A673 (cell line): ENCODE measurements at regions not wholly inside any gene's neighbourhood (a gene's known extent, or its start where the extent isn't known, plus 50 kb on each side); places are given as distances from the start of the nearest gene placed in this dataset.

Experiments
- BruUV-seq: library from RNA; stranded (reverse); fragments of 400-500 nt; replicated peaks from 2 replicates; lab custom pipeline; 2021; lab: Mats Ljungman, UMichigan
- CTCF ChIA-PET: fragments of 300-600 bp; sonication (Branson Sonifier 250); formaldehyde crosslinking; loops from one replicate; lab custom pipeline; 2022; ENCODE audit warnings: antibody characterized with exemption; lab: Charles Lee
- POLR2A ChIA-PET: fragments of 300-600 bp; sonication (Branson Sonifier 250); formaldehyde crosslinking; loops from one replicate; lab custom pipeline; 2022; ENCODE audit warnings: antibody characterized with exemption; ENCODE audit not compliant: low non-redundant PET; lab: Charles Lee
- DNase-seq: peaks from one replicate; pipeline ENCODE4 v3.0.0-alpha.2; 2015; ENCODE audit warnings: low spot score
- H3K27ac ChIP-seq: fragments of 200-600 bp; sonication (generic); 2 replicates; pipeline ENCODE4 v1.5.1; 2016; ENCODE audit warnings: mixed run types, low read depth, mild to moderate bottlenecking, mixed read lengths, antibody characterized with exemption, low read length; ENCODE audit not compliant: poor library complexity, severe bottlenecking
- H3K27me3 ChIP-seq: fragments of 200-600 bp; sonication (generic); replicated peaks from 2 replicates; pipeline ENCODE4 v1.6.1; 2017; ENCODE audit warnings: mixed run types, low read depth, mild to moderate bottlenecking, mixed read lengths, antibody characterized with exemption, low read length; ENCODE audit not compliant: insufficient read depth, poor library complexity
- H3K36me3 ChIP-seq: fragments of 200-600 bp; sonication (generic); 2 replicates; pipeline ENCODE4 v1.6.1; 2016; ENCODE audit warnings: mixed run types, mild to moderate bottlenecking, mixed read lengths, antibody characterized with exemption, low read length; ENCODE audit not compliant: insufficient read depth, poor library complexity, severe bottlenecking
- H3K4me1 ChIP-seq: fragments of 200-600 bp; sonication (generic); 2 replicates; pipeline ENCODE4 v1.6.1; 2017; ENCODE audit warnings: mixed run types, mild to moderate bottlenecking, mixed read lengths, antibody characterized with exemption, low read length; ENCODE audit not compliant: insufficient read depth, poor library complexity, severe bottlenecking
- H3K4me3 ChIP-seq: fragments of 200-600 bp; sonication (generic); 2 replicates; pipeline ENCODE4 v1.5.1; 2016; ENCODE audit warnings: low read depth, mixed run types, mild to moderate bottlenecking, mixed read lengths, low read length; ENCODE audit not compliant: poor library complexity, severe bottlenecking
- H3K9me3 ChIP-seq: fragments of 200-600 bp; sonication (generic); 2 replicates; pipeline ENCODE4 v1.6.1; 2016; ENCODE audit warnings: mixed run types, low read depth, mild to moderate bottlenecking, mixed read lengths, antibody characterized with exemption, low read length; ENCODE audit not compliant: poor library complexity, severe bottlenecking
- EZH2 ChIP-seq: fragments of 200-600 bp; sonication (generic); IDR thresholded peaks from 2 replicates; pipeline ENCODE4 v1.6.1; 2017; ENCODE audit warnings: borderline replicate concordance, low read depth, mild to moderate bottlenecking, mixed read lengths, antibody characterized with exemption, low read length; ENCODE audit not compliant: poor library complexity, severe bottlenecking
- intact Hi-C: fragments of 100-400 bp; cut with micrococcal nuclease; formaldehyde crosslinking; loops from one replicate; pipeline ENCODE4 v1.10.0; 2022; ENCODE audit not compliant: unreplicated experiment
- TF ChIP-seq, protein P1 (sequence below): fragments of 300-800, 200-600 bp; sonication (generic); conservative IDR thresholded peaks from 2 replicates; pipeline ENCODE4 v1.5.1; 2017; ENCODE audit warnings: low read depth, mild to moderate bottlenecking, antibody characterized with exemption, low read length, moderate library complexity, mixed read lengths

DNA sequence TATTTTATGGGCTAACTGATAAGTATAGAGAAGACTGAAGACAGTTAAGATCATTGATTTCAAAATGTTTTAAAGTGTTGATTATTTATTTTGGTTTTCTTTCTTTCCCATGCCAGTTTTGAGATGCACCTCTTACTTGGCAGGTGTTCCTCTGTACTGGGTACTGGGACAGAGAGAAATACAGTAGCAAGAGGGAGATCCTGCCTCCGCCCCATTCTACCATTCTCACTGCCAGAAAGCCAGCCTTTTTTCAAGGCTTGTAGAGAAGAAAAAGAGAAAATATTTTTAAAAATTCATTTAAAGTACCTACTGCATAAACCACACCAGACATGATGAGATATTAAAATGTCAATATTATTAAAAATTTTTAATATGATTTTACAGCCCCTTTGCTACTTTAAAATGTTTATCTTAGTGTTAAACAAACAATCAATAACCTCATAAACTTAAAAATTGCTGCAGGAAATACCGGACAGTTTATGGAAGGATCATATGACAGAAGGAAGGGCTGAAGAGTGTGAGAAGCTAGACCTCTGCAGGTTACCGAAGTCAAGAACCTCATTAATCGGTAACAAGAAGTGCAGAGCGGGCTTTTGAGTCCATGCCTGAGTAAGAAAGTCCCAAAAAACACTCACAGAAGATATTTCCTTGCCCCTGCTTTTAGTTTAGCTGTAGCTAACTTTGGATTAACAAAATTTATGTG, 117.8 kb upstream of the ESR1 start:
- no TSS peak for BruUV-seq
- CTCF ChIA-PET: no interaction called here
- intact Hi-C loops: no loop called here
- Histone ChIP-seq H3K9me3 (no peaks in the 10 kb centered on the region), H3K4me3 (no peak overlapping the region), H3K27me3 (peaks cover 8% of the 10 kb centered on the region), H3K36me3 (no peaks in the 10 kb centered on the region), H3K27ac (no peak overlapping the region), H3K4me1 (no peaks in the 10 kb centered on the region)
- TF ChIP-seq EZH2: no peak
- TF ChIP-seq, protein P1, sequence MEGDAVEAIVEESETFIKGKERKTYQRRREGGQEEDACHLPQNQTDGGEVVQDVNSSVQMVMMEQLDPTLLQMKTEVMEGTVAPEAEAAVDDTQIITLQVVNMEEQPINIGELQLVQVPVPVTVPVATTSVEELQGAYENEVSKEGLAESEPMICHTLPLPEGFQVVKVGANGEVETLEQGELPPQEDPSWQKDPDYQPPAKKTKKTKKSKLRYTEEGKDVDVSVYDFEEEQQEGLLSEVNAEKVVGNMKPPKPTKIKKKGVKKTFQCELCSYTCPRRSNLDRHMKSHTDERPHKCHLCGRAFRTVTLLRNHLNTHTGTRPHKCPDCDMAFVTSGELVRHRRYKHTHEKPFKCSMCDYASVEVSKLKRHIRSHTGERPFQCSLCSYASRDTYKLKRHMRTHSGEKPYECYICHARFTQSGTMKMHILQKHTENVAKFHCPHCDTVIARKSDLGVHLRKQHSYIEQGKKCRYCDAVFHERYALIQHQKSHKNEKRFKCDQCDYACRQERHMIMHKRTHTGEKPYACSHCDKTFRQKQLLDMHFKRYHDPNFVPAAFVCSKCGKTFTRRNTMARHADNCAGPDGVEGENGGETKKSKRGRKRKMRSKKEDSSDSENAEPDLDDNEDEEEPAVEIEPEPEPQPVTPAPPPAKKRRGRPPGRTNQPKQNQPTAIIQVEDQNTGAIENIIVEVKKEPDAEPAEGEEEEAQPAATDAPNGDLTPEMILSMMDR: no peak
- POLR2A ChIA-PET: no interaction called here
- DNase-seq: no peak

GRCh38 chr6:151690303-151690702, 117.2 kb upstream of the ESR1 start:
- Histone ChIP-seq H3K27ac (no peak overlapping the region), H3K4me3 (no peak overlapping the region), H3K9me3 (no peaks in the 10 kb centered on the region), H3K27me3 (peaks cover 8% of the 10 kb centered on the region), H3K36me3 (no peaks in the 10 kb centered on the region), H3K4me1 (no peaks in the 10 kb centered on the region)
- BruUV-seq: no TSS peak
- TF ChIP-seq EZH2: no peak
- TF ChIP-seq, protein P1: 0 out of 2 replicates have a peak, but pooled peaks have one; percentile 21
- ChIA-PET CTCF (no interaction called here), POLR2A (no interaction called here)
- intact Hi-C loops: no loop called here
- no peak for DNase-seq

- POLR2A ChIA-PET: no interaction called here
- no peak for DNase-seq
- Histone ChIP-seq H3K4me1 (no peaks in the 10 kb centered on the region), H3K27me3 (peaks cover 8% of the 10 kb centered on the region), H3K9me3 (no peaks in the 10 kb centered on the region), H3K4me3 (no peak overlapping the region), H3K27ac (no peak overlapping the region), H3K36me3 (no peaks in the 10 kb centered on the region)
- TF ChIP-seq, protein P1: no peak
- no peak for TF ChIP-seq EZH2
- intact Hi-C loops: no loop called here
- CTCF ChIA-PET: no interaction called here
- BruUV-seq: no TSS peak
Measured at GRCh38 chr6:151690768-151691562, 116.5 kb upstream of the ESR1 start.
